Prostate gland (tissue), 2 donors: ENCODE measurements at regions not wholly inside any gene's neighbourhood (a gene's known extent, or its start where the extent isn't known, plus 50 kb on each side); places are given as distances from the start of the nearest gene placed in this dataset.

Experiments used
- CTCF ChIP-seq, 4 experiments: fragments of 200-600 bp in 2 of 4; fragments of 450-650 bp in 2 of 4; sonication (generic) in 2 of 4; IDR thresholded peaks; 1 replicate in 3 of 4; 2 replicates in 1 of 4; pipeline ENCODE4 v1.5.1; 2016 to 2019; ENCODE audit warnings: antibody characterized with exemption in 4 of 4, mild to moderate bottlenecking in 2 of 4, moderate library complexity in 2 of 4
- POLR2A ChIP-seq: fragments of 450-650 bp; IDR thresholded peaks from one replicate; pipeline ENCODE4 v1.6.1; 2016; ENCODE audit warnings: antibody characterized with exemption, mild to moderate bottlenecking

GRCh38 chr1:219991919-219992318 lies 54.4 kb downstream of the EPRS1 start:
- no peak for TF ChIP-seq POLR2A
- no peak for TF ChIP-seq CTCF (IDR thresholded peaks at IDR 0.05)
